SU-DHL-6 (cell line): ENCODE measurements at regions not wholly inside any gene's neighbourhood (a gene's known extent, or its start where the extent isn't known, plus 50 kb on each side); places are given as distances from the start of the nearest gene placed in this dataset.

Source experiments
- CTCF ChIP-seq: fragments of 200-600 bp; sonication (generic); IDR thresholded peaks from one replicate; pipeline ENCODE4 v1.5.1; 2017; ENCODE audit warnings: antibody characterized with exemption, mild to moderate bottlenecking, low read length, moderate library complexity; ENCODE audit not compliant: insufficient read depth, poor library complexity, severe bottlenecking
- EZH2phosphoT487 ChIP-seq: fragments of 200-600 bp; sonication (generic), shearing (Covaris generic); conservative IDR thresholded peaks from 2 replicates; pipeline ENCODE4 v1.6.1; 2018; ENCODE audit warnings: mild to moderate bottlenecking, antibody characterized with exemption, low read length, moderate library complexity, mixed read lengths

DNA sequence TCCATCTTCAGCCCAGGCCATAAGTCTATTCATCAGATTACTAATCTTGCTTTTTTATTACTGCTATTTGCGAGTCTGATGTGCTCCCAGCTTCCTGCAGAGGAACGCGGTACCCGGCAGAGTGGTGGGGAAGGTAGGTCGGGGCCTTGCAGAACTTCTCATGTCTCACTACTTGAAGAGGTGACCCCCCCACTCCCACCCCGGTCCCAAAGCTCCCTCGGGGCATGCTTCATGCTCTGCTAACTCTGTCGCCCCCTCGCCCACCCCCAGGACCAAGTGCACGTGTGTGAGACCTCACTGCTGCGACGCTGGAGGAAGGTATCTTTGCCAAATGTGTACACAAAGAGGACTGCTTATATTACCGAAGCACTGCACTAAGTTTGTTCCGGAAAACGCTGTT is 129.4 kb upstream of the RAB12 start:
- TF ChIP-seq CTCF (no peak), EZH2phosphoT487 (no peak)
